ENCODE measurements at regions not wholly inside any gene's neighbourhood (a gene's known extent, or its start where the extent isn't known, plus 50 kb on each side); places are given as distances from the start of the nearest gene placed in this dataset.

DNA sequence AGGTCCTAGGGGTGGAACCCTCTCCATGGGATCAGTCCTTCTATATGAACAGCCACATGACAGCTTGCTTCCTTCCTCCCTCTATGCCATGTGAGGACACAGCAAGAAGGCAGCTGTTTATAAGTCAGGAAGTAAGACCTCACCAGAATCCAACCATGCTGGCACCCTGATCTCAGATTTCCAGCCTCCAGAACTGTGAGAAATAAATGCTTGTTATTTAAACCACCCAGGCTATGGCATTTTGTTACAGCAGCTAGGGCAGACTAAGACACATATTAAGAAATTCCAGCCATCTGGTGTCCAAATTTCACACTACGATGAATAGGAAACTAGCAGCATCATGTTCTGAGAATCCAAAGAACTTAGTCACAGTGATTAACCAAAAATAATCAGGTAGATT is 140.1 kb downstream of the ZFAND4 start:
- intact Hi-C loops (cut with DNase I; ENCODE audit: low total_unique reads) = no loop called here
- TF ChIP-seq POLR2A (IDR thresholded peaks at IDR 0.05) = no peak
- TF ChIP-seq, protein P1, sequence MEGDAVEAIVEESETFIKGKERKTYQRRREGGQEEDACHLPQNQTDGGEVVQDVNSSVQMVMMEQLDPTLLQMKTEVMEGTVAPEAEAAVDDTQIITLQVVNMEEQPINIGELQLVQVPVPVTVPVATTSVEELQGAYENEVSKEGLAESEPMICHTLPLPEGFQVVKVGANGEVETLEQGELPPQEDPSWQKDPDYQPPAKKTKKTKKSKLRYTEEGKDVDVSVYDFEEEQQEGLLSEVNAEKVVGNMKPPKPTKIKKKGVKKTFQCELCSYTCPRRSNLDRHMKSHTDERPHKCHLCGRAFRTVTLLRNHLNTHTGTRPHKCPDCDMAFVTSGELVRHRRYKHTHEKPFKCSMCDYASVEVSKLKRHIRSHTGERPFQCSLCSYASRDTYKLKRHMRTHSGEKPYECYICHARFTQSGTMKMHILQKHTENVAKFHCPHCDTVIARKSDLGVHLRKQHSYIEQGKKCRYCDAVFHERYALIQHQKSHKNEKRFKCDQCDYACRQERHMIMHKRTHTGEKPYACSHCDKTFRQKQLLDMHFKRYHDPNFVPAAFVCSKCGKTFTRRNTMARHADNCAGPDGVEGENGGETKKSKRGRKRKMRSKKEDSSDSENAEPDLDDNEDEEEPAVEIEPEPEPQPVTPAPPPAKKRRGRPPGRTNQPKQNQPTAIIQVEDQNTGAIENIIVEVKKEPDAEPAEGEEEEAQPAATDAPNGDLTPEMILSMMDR (IDR thresholded peaks at IDR 0.05) = no peak
- 79 to 85% methylated on average over 1 of the region's 1 CpG for WGBS, 2 donors
- no peak for DNase-seq (ENCODE audit: low spot score in 2 of 2)
- no peak overlapping the region for H3K4me3 ChIP-seq (ENCODE audit: low read depth, poor library complexity, severe bottlenecking)

DNA sequence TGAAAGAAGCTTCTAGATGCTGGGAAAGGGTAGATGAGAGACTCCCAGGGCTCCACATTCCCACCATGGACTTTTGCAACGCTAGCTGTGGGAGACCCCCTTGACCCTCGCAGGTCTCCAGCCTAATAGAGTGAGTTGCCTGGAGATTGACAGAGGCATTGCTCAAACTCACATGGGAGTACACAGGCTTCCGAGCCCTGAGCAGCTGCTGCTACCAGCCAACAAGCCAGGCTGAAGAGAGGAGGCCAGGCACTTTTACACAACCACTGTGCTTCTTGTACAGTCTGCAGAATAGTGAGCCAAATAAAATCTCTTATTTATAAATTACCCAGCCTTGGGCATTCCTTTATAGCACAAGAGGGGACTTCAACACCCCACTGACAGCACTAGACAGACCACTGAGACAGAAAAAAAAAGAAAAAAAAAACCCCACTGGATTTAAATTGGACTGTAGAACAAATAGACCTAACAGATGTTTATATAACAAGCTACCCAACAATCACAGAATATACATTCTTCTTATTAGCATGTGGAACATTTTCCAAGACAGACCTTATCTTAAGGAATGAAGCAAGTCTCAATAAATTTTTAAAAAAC is 146.2 kb downstream of the ZFAND4 start:
- no peak overlapping the region for H3K4me3 ChIP-seq (ENCODE audit: low read depth, poor library complexity, severe bottlenecking)
- intact Hi-C loops (cut with DNase I; ENCODE audit: low total_unique reads) = no loop called here
- WGBS, 2 donors = 84 to 85% methylated on average over 3 of the region's 3 CpGs
- no peak for TF ChIP-seq POLR2A (IDR thresholded peaks at IDR 0.05)
- TF ChIP-seq, protein P1 (IDR thresholded peaks at IDR 0.05) = no peak
- no peak for DNase-seq (ENCODE audit: low spot score in 2 of 2)

DNA sequence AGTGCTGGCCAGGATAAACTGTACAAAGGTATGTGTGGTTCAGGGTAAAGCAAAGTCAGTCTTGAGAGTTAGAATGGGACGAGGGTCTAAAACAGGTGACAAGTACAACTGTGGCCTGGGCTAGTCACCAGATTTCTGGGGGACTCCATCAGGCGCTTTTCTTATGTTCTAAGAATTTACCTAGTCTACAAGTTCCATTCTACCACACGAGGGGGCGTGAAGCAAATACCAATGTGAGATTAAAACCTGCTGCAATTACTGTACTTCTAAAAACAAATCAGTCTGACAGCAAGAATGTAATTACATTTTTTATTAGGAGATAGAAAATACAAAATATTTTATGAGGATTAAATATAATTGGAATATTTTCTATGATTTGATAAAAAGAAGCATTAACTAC is 146.5 kb downstream of the ALOX5 start:
- no peak for TF ChIP-seq POLR2A (IDR thresholded peaks at IDR 0.05)
- TF ChIP-seq, protein P1 (IDR thresholded peaks at IDR 0.05) = no peak
- no peak overlapping the region for H3K4me3 ChIP-seq (ENCODE audit: low read depth, poor library complexity, severe bottlenecking)
- DNase-seq (ENCODE audit: low spot score in 2 of 2) = no peak
- WGBS, 2 donors = 94% methylated on average over 4 of the region's 4 CpGs
- intact Hi-C loops (cut with DNase I; ENCODE audit: low total_unique reads) = no loop called here

DNA sequence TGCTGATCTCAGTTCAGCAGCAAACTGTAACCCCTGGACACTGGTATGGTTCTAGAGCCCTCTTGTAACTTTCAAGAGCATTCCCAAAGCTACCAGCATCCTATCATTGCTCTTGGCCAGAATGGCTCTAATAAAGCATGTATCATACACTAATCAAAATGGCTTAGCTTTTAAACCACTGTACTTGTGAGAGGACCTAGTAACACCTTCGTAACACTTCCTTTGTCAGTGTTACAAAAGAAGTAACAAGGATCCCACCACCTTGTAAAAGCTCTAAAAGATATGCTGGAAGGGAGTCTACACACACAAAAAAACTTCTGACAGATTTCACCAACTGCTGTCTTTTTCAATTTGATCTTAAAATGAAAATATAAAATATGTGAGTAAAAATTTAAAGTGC is 144.7 kb downstream of the ALOX5 start:
- no peak for DNase-seq (ENCODE audit: low spot score in 2 of 2)
- intact Hi-C loops (cut with DNase I; ENCODE audit: low total_unique reads) = no loop called here
- H3K4me3 ChIP-seq (ENCODE audit: low read depth, poor library complexity, severe bottlenecking) = no peak overlapping the region
- WGBS, 2 donors = 92 to 96% methylated on average over 1 of the region's 1 CpG
- no peak for TF ChIP-seq POLR2A (IDR thresholded peaks at IDR 0.05)
- TF ChIP-seq, protein P1 (IDR thresholded peaks at IDR 0.05) = no peak

DNA sequence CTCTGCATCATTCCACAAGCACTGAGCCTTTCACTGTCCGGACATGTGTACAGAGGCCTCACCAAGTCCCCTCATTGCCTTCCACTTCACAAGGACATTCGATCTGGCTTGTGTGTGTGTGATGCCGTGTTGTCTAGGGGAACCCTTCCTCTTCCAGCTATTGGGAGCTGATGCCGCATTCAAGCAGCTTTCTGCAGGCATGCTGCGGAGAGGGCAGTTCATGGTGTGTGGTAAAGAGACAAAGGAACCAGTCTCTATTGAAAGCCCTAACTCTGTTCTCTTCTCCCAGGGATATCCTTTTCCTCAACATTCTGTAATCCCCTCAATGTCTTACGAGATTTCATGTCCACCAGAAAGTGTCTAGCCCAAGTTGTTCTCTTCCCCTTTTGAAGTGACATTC is 141.6 kb downstream of the ALOX5 start:
- TF ChIP-seq, protein P1 (IDR thresholded peaks at IDR 0.05) = no peak
- no peak for TF ChIP-seq POLR2A (IDR thresholded peaks at IDR 0.05)
- H3K4me3 ChIP-seq (ENCODE audit: low read depth, poor library complexity, severe bottlenecking) = no peak overlapping the region
- DNase-seq (ENCODE audit: low spot score in 2 of 2) = no peak
- intact Hi-C loops (cut with DNase I; ENCODE audit: low total_unique reads) = no loop called here
- WGBS, 2 donors = 88 to 91% methylated on average over 6 of the region's 6 CpGs

Data from lower leg skin (tissue), 4 donors.